Astrocyte (in vitro differentiated cells and primary cell): ENCODE measurements at regions not wholly inside any gene's neighbourhood (a gene's known extent, or its start where the extent isn't known, plus 50 kb on each side); places are given as distances from the start of the nearest gene placed in this dataset.

Source experiments
- DNase-seq: peaks from one replicate; pipeline ENCODE4 v3.0.0-alpha.2; 2010; ENCODE audit warnings: low read depth
- FAIRE-seq: peaks from 2 replicates; lab custom pipeline; 2011; peaks lifted over from hg19 to GRCh38; lab: Jason Lieb, UNC
- H2AFZ ChIP-seq: 2 replicates; pipeline ENCODE4 v1.6.0; 2012; ENCODE audit warnings: low read depth, low read length, inconsistent platforms
- H3K27ac ChIP-seq: 2 replicates; pipeline ENCODE4 v1.5.1; 2011; ENCODE audit warnings: low read depth, low read length, inconsistent platforms
- H3K27me3 ChIP-seq: 2 replicates; pipeline ENCODE4 v1.6.0; 2011; ENCODE audit warnings: low read length, inconsistent platforms; ENCODE audit not compliant: insufficient read depth
- H3K36me3 ChIP-seq: 2 replicates; pipeline ENCODE4 v1.5.1; 2011; ENCODE audit warnings: low read length, inconsistent platforms; ENCODE audit not compliant: insufficient read depth
- H3K4me1 ChIP-seq: 2 replicates; pipeline ENCODE4 v1.5.1; 2011; ENCODE audit warnings: low read length, inconsistent platforms; ENCODE audit not compliant: insufficient read depth
- H3K4me2 ChIP-seq: 2 replicates; pipeline ENCODE4 v1.6.0; 2012; ENCODE audit warnings: low read length, inconsistent platforms
- H3K4me3 ChIP-seq: 2 replicates; pipeline ENCODE4 v1.5.1; 2011; ENCODE audit warnings: low read depth, mild to moderate bottlenecking, low read length, inconsistent platforms; ENCODE audit not compliant: insufficient read depth
- H3K79me2 ChIP-seq: 2 replicates; pipeline ENCODE4 v1.6.0; 2012; ENCODE audit warnings: mild to moderate bottlenecking, low read length, inconsistent platforms; ENCODE audit not compliant: insufficient read depth
- H3K9ac ChIP-seq: 2 replicates; pipeline ENCODE4 v1.6.0; 2012; ENCODE audit warnings: mild to moderate bottlenecking, low read length, inconsistent platforms
- H3K9me3 ChIP-seq: 2 replicates; pipeline ENCODE4 v1.5.1; 2012; ENCODE audit warnings: low read depth, mild to moderate bottlenecking, low read length, inconsistent platforms; ENCODE audit not compliant: insufficient read depth
- H4K20me1 ChIP-seq: 2 replicates; pipeline ENCODE4 v1.6.0; 2012; ENCODE audit warnings: low read length, inconsistent platforms; ENCODE audit not compliant: insufficient read depth
- H3K27ac Mint-ChIP-seq: one replicate; pipeline ENCODE4 v1.8.0; 2021; ENCODE audit warnings: mild to moderate bottlenecking, mixed read lengths; ENCODE audit not compliant: unreplicated experiment
- H3K27me3 Mint-ChIP-seq: one replicate; pipeline ENCODE4 v1.8.0; 2021; ENCODE audit warnings: low read depth, mixed read lengths; ENCODE audit not compliant: unreplicated experiment
- H3K36me3 Mint-ChIP-seq: one replicate; pipeline ENCODE4 v1.8.0; 2021; ENCODE audit warnings: low read depth, mixed read lengths; ENCODE audit not compliant: unreplicated experiment
- H3K4me1 Mint-ChIP-seq: one replicate; pipeline ENCODE4 v1.8.0; 2021; ENCODE audit warnings: low read depth, mixed read lengths; ENCODE audit not compliant: unreplicated experiment
- H3K4me3 Mint-ChIP-seq: one replicate; pipeline ENCODE4 v1.8.0; 2021; ENCODE audit warnings: mild to moderate bottlenecking, moderate library complexity, mixed read lengths; ENCODE audit not compliant: unreplicated experiment
- H3K9me3 Mint-ChIP-seq: one replicate; pipeline ENCODE4 v1.8.0; 2021; ENCODE audit warnings: mild to moderate bottlenecking, mixed read lengths; ENCODE audit not compliant: unreplicated experiment
- EZH2 ChIP-seq: IDR thresholded peaks from 2 replicates; pipeline ENCODE4 v1.6.1; 2012; ENCODE audit warnings: mild to moderate bottlenecking, low read length, inconsistent platforms; ENCODE audit not compliant: insufficient read depth
- TF ChIP-seq, protein P1 (sequence below): IDR thresholded peaks from 2 replicates; pipeline ENCODE4 v1.5.1; 2011; ENCODE audit warnings: low read depth, mild to moderate bottlenecking, inconsistent platforms, low read length, moderate library complexity; ENCODE audit not compliant: insufficient read depth

DNA sequence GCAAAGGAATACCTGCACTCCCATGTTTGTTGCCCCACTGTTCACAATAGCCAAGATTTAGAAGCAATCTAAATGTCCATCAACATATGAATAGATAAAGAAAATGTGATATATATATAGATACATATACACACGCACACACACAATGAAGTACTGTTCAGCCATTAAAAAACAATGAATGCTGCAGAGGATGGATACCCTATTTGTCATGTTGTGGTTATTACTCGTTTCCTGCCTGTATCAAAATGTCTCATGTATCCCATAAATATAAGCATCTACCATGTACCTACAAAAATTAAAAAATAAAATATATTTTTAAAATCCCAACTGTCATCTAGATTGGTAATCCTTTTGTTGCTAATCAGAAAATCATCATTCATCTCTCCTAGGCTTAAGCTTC is 634.8 kb upstream of the ADGRL2 start:
- Histone ChIP-seq H3K27me3 (no peaks in the 10 kb centered on the region), H3K79me2 (no peaks in the 10 kb centered on the region), H4K20me1 (no peaks in the 10 kb centered on the region), H3K9me3 (peaks cover 2% of the 10 kb centered on the region), H2AFZ (no peak overlapping the region), H3K4me3 (no peak overlapping the region), H3K4me2 (no peak overlapping the region), H3K4me1 (no peaks in the 10 kb centered on the region), H3K27ac (no peak overlapping the region), H3K9ac (no peak overlapping the region), H3K36me3 (no peaks in the 10 kb centered on the region)
- Mint-ChIP-seq H3K9me3 (peaks cover 6% of the 10 kb centered on the region), H3K4me1 (no peaks in the 10 kb centered on the region), H3K27me3 (no peaks in the 10 kb centered on the region), H3K4me3 (no peak overlapping the region), H3K27ac (no peak overlapping the region), H3K36me3 (no peaks in the 10 kb centered on the region)
- FAIRE-seq: no peak
- TF ChIP-seq, protein P1, sequence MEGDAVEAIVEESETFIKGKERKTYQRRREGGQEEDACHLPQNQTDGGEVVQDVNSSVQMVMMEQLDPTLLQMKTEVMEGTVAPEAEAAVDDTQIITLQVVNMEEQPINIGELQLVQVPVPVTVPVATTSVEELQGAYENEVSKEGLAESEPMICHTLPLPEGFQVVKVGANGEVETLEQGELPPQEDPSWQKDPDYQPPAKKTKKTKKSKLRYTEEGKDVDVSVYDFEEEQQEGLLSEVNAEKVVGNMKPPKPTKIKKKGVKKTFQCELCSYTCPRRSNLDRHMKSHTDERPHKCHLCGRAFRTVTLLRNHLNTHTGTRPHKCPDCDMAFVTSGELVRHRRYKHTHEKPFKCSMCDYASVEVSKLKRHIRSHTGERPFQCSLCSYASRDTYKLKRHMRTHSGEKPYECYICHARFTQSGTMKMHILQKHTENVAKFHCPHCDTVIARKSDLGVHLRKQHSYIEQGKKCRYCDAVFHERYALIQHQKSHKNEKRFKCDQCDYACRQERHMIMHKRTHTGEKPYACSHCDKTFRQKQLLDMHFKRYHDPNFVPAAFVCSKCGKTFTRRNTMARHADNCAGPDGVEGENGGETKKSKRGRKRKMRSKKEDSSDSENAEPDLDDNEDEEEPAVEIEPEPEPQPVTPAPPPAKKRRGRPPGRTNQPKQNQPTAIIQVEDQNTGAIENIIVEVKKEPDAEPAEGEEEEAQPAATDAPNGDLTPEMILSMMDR: no peak
- no peak for TF ChIP-seq EZH2
- DNase-seq: no peak

DNA sequence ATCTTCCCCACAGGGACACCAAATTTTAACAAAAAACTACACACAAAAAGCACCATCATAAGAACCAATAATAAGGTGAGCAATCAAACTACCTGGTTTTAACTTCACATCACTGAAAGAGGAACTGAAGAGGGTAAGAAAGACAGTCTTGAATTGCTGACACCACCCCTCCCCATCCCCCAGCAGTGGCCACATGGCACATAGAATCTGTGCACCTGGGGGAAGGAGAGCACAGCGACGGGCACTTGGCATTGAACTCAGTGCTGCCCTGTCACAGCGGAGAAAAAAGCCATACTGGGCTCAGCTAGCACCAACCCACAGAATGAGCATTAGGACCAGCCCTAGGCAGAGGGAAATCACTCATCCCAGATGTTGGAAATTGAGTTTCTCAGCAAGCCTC is 640.0 kb upstream of the ADGRL2 start:
- no peak overlapping the region for H3K4me2 ChIP-seq
- H3K27ac ChIP-seq: no peak overlapping the region
- Mint-ChIP-seq H3K36me3 (no peaks in the 10 kb centered on the region), H3K4me1 (peaks cover 10% of the 10 kb centered on the region), H3K27ac (no peak overlapping the region), H3K27me3 (no peaks in the 10 kb centered on the region), H3K9me3 (peaks cover 6% of the 10 kb centered on the region), H3K4me3 (no peak overlapping the region)
- H3K4me1 ChIP-seq: no peaks in the 10 kb centered on the region
- no peak overlapping the region for H3K4me3 ChIP-seq
- H2AFZ ChIP-seq: no peak overlapping the region
- DNase-seq (no peak), FAIRE-seq (no peak)
- H4K20me1 ChIP-seq: no peaks in the 10 kb centered on the region
- no peaks in the 10 kb centered on the region for H3K36me3 ChIP-seq
- no peak overlapping the region for H3K9ac ChIP-seq
- no peaks in the 10 kb centered on the region for H3K27me3 ChIP-seq
- TF ChIP-seq, protein P1: no peak
- no peaks in the 10 kb centered on the region for H3K79me2 ChIP-seq
- H3K9me3 ChIP-seq: no peaks in the 10 kb centered on the region

DNA sequence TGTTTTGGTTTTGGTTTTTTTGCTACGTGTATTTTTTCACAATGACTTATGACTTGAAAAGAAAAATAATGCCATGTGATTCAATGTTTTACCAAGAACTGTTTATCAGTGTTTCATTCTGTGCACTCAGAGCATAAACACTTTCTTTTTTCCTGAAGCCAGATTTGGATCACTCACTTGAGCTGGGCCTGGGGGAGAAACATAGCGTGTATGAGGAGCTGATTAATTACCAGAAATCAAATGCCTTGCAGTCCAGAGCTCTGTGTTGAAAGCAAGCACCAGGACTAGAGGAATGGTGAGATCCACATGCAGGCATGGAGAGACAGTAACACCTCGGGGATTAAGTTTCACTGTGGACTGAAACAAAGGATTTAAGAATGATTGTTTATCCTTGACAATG is 642.1 kb upstream of the ADGRL2 start:
- Histone ChIP-seq H3K79me2 (no peaks in the 10 kb centered on the region), H2AFZ (peak overlapping the region; percentile 15), H3K9ac (no peak overlapping the region), H3K27ac (no peak overlapping the region), H3K27me3 (no peaks in the 10 kb centered on the region), H3K4me3 (no peak overlapping the region), H3K9me3 (no peaks in the 10 kb centered on the region), H3K36me3 (no peaks in the 10 kb centered on the region), H4K20me1 (no peaks in the 10 kb centered on the region), H3K4me2 (peak overlapping the region; percentile 45), H3K4me1 (peaks cover 4% of the 10 kb centered on the region)
- no peak overlapping the region for H3K4me3 Mint-ChIP-seq
- no peak for TF ChIP-seq EZH2
- TF ChIP-seq, protein P1: no peak
- H3K36me3 Mint-ChIP-seq: no peaks in the 10 kb centered on the region
- H3K27ac Mint-ChIP-seq: no peak overlapping the region
- peak; percentile 56 for DNase-seq
- H3K9me3 Mint-ChIP-seq: no peaks in the 10 kb centered on the region
- no peaks in the 10 kb centered on the region for H3K27me3 Mint-ChIP-seq
- FAIRE-seq: peak; percentile 70
- peaks cover 18% of the 10 kb centered on the region for H3K4me1 Mint-ChIP-seq
